Neuronal stem cell (in vitro differentiated cells): ENCODE measurements at regions not wholly inside any gene's neighbourhood (a gene's known extent, or its start where the extent isn't known, plus 50 kb on each side); places are given as distances from the start of the nearest gene placed in this dataset.

Experiments
- DNase-seq: peaks from one replicate; pipeline ENCODE4 v3.0.0-alpha.2; 2013; ENCODE audit warnings: low spot score
- H2AFZ ChIP-seq: one replicate; pipeline ENCODE4 v1.6.1; 2013; ENCODE audit warnings: mild to moderate bottlenecking, low read length, inconsistent platforms
- H2AK5ac ChIP-seq: 2 replicates; pipeline ENCODE4 v1.6.1; 2013; ENCODE audit warnings: low read depth, mild to moderate bottlenecking, inconsistent platforms, low read length, moderate library complexity, mixed read lengths
- H2BK120ac ChIP-seq: 2 replicates; pipeline ENCODE4 v1.6.1; 2013; ENCODE audit warnings: low read depth, mild to moderate bottlenecking, inconsistent platforms, low read length, moderate library complexity, mixed read lengths
- H2BK12ac ChIP-seq: one replicate; pipeline ENCODE4 v1.6.1; 2013; ENCODE audit warnings: low read length, inconsistent platforms
- H2BK15ac ChIP-seq: 2 replicates; pipeline ENCODE4 v1.6.1; 2013; ENCODE audit warnings: mild to moderate bottlenecking, low read length, inconsistent platforms, mixed read lengths
- H2BK5ac ChIP-seq: one replicate; pipeline ENCODE4 v1.6.1; 2013; ENCODE audit warnings: inconsistent platforms, mild to moderate bottlenecking, low read length, moderate library complexity
- H3K14ac ChIP-seq: one replicate; pipeline ENCODE4 v1.6.1; 2013; ENCODE audit warnings: low read length, inconsistent platforms
- H3K18ac ChIP-seq: 2 replicates; pipeline ENCODE4 v1.6.1; 2013; ENCODE audit warnings: low read length, inconsistent platforms
- H3K23ac ChIP-seq: 2 replicates; pipeline ENCODE4 v1.6.1; 2013; ENCODE audit warnings: low read depth, mild to moderate bottlenecking, mixed read lengths, low read length, inconsistent platforms; ENCODE audit not compliant: poor library complexity
- H3K27ac ChIP-seq: replicated peaks from 3 replicates; pipeline ENCODE4 v1.5.1; 2013; ENCODE audit warnings: low read length, inconsistent platforms
- H3K27me3 ChIP-seq, 3 experiments: 2 replicates each; pipeline ENCODE4 v1.6.1; 2013; ENCODE audit warnings: low read length in 3 of 3, mild to moderate bottlenecking in 2 of 3, inconsistent platforms in 1 of 3, low read depth in 1 of 3, mixed read lengths in 1 of 3, moderate library complexity in 1 of 3; ENCODE audit not compliant: control insufficient read depth in 3 of 3, insufficient read depth in 3 of 3
- H3K36me3 ChIP-seq, 2 donors: replicated peaks in 1 of 2; 2 replicates each; pipeline ENCODE4 v1.6.1; 2013; ENCODE audit warnings: low read length in 2 of 2; ENCODE audit not compliant: control insufficient read depth in 2 of 2, insufficient read depth in 2 of 2
- H3K4ac ChIP-seq: 2 replicates; pipeline ENCODE4 v1.6.1; 2013; ENCODE audit warnings: inconsistent platforms, mild to moderate bottlenecking, low read length, moderate library complexity
- H3K4me1 ChIP-seq, 2 donors: 1 replicate in 1 of 2; 2 replicates in 1 of 2; pipeline ENCODE4 v1.6.1; 2013; ENCODE audit warnings: low read length in 2 of 2, low read depth in 1 of 2; ENCODE audit not compliant: control insufficient read depth in 2 of 2, insufficient read depth in 1 of 2
- H3K4me2 ChIP-seq: one replicate; pipeline ENCODE4 v1.6.1; 2013; ENCODE audit warnings: mild to moderate bottlenecking, low read length, inconsistent platforms; ENCODE audit not compliant: insufficient read depth, poor library complexity, severe bottlenecking
- H3K4me3 ChIP-seq, 2 donors: 2 replicates each; pipeline ENCODE4 v1.5.1; 2013; ENCODE audit warnings: low read length in 2 of 2, mild to moderate bottlenecking in 2 of 2, inconsistent platforms in 1 of 2, moderate library complexity in 1 of 2
- H3K79me1 ChIP-seq: one replicate; pipeline ENCODE4 v1.6.1; 2013; ENCODE audit warnings: low read depth, mild to moderate bottlenecking, inconsistent platforms, low read length, moderate library complexity
- H3K9ac ChIP-seq: one replicate; pipeline ENCODE4 v1.6.1; 2013; ENCODE audit warnings: mild to moderate bottlenecking, low read depth, low read length, inconsistent platforms; ENCODE audit not compliant: poor library complexity
- H3K9me3 ChIP-seq, 2 donors: replicated peaks in 1 of 2; 2 replicates each; pipeline versions ENCODE3 to v1.6.1; 2013; ENCODE audit warnings: low read length in 2 of 2, mild to moderate bottlenecking in 2 of 2, inconsistent platforms in 1 of 2, low read depth in 1 of 2, mixed read lengths in 1 of 2, moderate library complexity in 1 of 2; ENCODE audit not compliant: control insufficient read depth in 2 of 2, insufficient read depth in 1 of 2
- H4K8ac ChIP-seq: one replicate; pipeline ENCODE4 v1.6.1; 2013; ENCODE audit warnings: low read depth, mild to moderate bottlenecking, inconsistent platforms, low read length, moderate library complexity
- H4K91ac ChIP-seq: one replicate; pipeline ENCODE4 v1.6.1; 2013; ENCODE audit warnings: low read length, low read depth, mild to moderate bottlenecking, inconsistent platforms; ENCODE audit not compliant: poor library complexity
- WGBS, 2 donors: extraction: QIAGEN DNeasy Blood & Tissue Kit; methylation state at CpG; one replicate each; pipeline ENCODE4 v1.1.7; 2013; ENCODE audit warnings: missing lambda C conversion rate in 2 of 2, mixed read lengths in 1 of 2; ENCODE audit not compliant: insufficient read length in 2 of 2, insufficient replicate concordance in 1 of 2; ENCODE audit errors: extremely low coverage in 2 of 2; 5-methylcytosine and 5-hydroxymethylcytosine counted together

- WGBS, 2 donors: no CpG with 5 or more reads among the region's 3 CpGs
- Histone ChIP-seq H3K27ac (no peak overlapping the region), H3K4me2 (no peak overlapping the region), H3K14ac (no peak overlapping the region), H4K91ac (no peak overlapping the region), H3K36me3 (no peaks in the 10 kb centered on the region), H3K9ac (no peak overlapping the region), H3K9me3 (peaks cover 0 to 9% of the 10 kb centered on the region in 2 donors), H2AK5ac (no peak overlapping the region), H3K23ac (no peak overlapping the region), H3K4me3 (no peak overlapping the region), H2BK5ac (no peak overlapping the region), H2AFZ (no peak overlapping the region), H3K4me1 (peaks cover 0 to 13% of the 10 kb centered on the region in 2 donors), H2BK120ac (no peak overlapping the region), H4K8ac (no peak overlapping the region), H3K18ac (no peak overlapping the region), H3K27me3 (peaks cover 0 to 4% (median 0%) of the 10 kb centered on the region in 3 experiments), H3K79me1 (no peaks in the 10 kb centered on the region), H2BK12ac (no peak overlapping the region), H3K4ac (no peak overlapping the region), H2BK15ac (no peak overlapping the region)
- no peak for DNase-seq
Observed at GRCh38 chr5:4216142-4216541, 620.5 kb downstream of the IRX1 start.

GRCh38 chr5:4220016-4220415, 624.4 kb downstream of the IRX1 start:
- no peaks in the 10 kb centered on the region for H3K79me1 ChIP-seq
- no peak overlapping the region for H3K4me3 ChIP-seq
- H3K9me3 ChIP-seq: peaks cover 0 to 5% of the 10 kb centered on the region in 2 donors
- no peak overlapping the region for H2BK12ac ChIP-seq
- H3K36me3 ChIP-seq: no peaks in the 10 kb centered on the region
- no peak overlapping the region for H2BK120ac ChIP-seq
- no CpG with 5 or more reads among the region's 7 CpGs for WGBS, 2 donors
- no peak overlapping the region for H3K4ac ChIP-seq
- no peak overlapping the region for H3K27ac ChIP-seq
- H3K4me1 ChIP-seq: peaks cover 0 to 2% of the 10 kb centered on the region in 2 donors
- no peak overlapping the region for H2AFZ ChIP-seq
- no peak overlapping the region for H4K91ac ChIP-seq
- H3K23ac ChIP-seq: no peak overlapping the region
- no peak overlapping the region for H2BK5ac ChIP-seq
- no peak overlapping the region for H4K8ac ChIP-seq
- H3K27me3 ChIP-seq: peaks cover 0 to 2% (median 0%) of the 10 kb centered on the region in 3 experiments
- no peak overlapping the region for H3K9ac ChIP-seq
- H3K14ac ChIP-seq: no peak overlapping the region
- DNase-seq: no peak
- H2AK5ac ChIP-seq: no peak overlapping the region
- no peak overlapping the region for H2BK15ac ChIP-seq
- no peak overlapping the region for H3K4me2 ChIP-seq
- H3K18ac ChIP-seq: no peak overlapping the region

- Histone ChIP-seq H3K27me3 (peaks cover 0 to 2% (median 0%) of the 10 kb centered on the region in 3 experiments), H4K8ac (no peak overlapping the region), H3K14ac (no peak overlapping the region), H3K4me1 (no peaks in the 10 kb centered on the region), H3K23ac (no peak overlapping the region), H3K18ac (no peak overlapping the region), H3K4me3 (no peak overlapping the region), H2AK5ac (no peak overlapping the region), H3K79me1 (no peaks in the 10 kb centered on the region), H4K91ac (no peak overlapping the region), H3K4me2 (no peak overlapping the region), H2BK12ac (no peak overlapping the region), H3K36me3 (no peaks in the 10 kb centered on the region), H2BK5ac (no peak overlapping the region), H3K4ac (no peak overlapping the region), H2BK15ac (no peak overlapping the region), H3K9ac (no peak overlapping the region), H3K27ac (no peak overlapping the region), H3K9me3 (peaks cover 0 to 5% of the 10 kb centered on the region in 2 donors), H2BK120ac (no peak overlapping the region), H2AFZ (no peak overlapping the region)
- no CpG with 5 or more reads among the region's 8 CpGs for WGBS, 2 donors
- DNase-seq: no peak
Observed at GRCh38 chr5:4221048-4221447, 625.4 kb downstream of the IRX1 start.

GRCh38 chr5:4222147-4222546, 626.5 kb downstream of the IRX1 start:
- Histone ChIP-seq H3K4me2 (no peak overlapping the region), H3K4me3 (no peak overlapping the region), H3K27me3 (peaks cover 0 to 2% (median 0%) of the 10 kb centered on the region in 3 experiments), H3K14ac (no peak overlapping the region), H3K9me3 (peaks cover 0 to 5% of the 10 kb centered on the region in 2 donors), H2BK15ac (no peak overlapping the region), H3K4me1 (no peaks in the 10 kb centered on the region), H3K79me1 (no peaks in the 10 kb centered on the region), H2AK5ac (no peak overlapping the region), H3K18ac (no peak overlapping the region), H3K4ac (no peak overlapping the region), H3K9ac (no peak overlapping the region), H2BK5ac (no peak overlapping the region), H4K91ac (no peak overlapping the region), H3K36me3 (no peaks in the 10 kb centered on the region), H3K23ac (no peak overlapping the region), H2AFZ (no peak overlapping the region), H2BK12ac (no peak overlapping the region), H4K8ac (no peak overlapping the region), H2BK120ac (no peak overlapping the region), H3K27ac (no peak overlapping the region)
- no CpG with 5 or more reads among the region's 6 CpGs for WGBS, 2 donors
- DNase-seq: no peak
